GM19467 (cell line): ENCODE measurements at regions not wholly inside any gene's neighbourhood (a gene's known extent, or its start where the extent isn't known, plus 50 kb on each side); places are given as distances from the start of the nearest gene placed in this dataset.
"Not testable (repeated sequence)": the region's sequence is repeated elsewhere in the genome, so short reads cannot be mapped to it uniquely, and the experiment has no call there.

Experiments used
- ATAC-seq: cut with Tn5 transposase; IDR thresholded peaks from one replicate; pipeline ENCODE4 v1.9.1; 2021; ENCODE audit warnings: mild to moderate bottlenecking, moderate library complexity; ENCODE audit not compliant: unreplicated experiment

- ATAC-seq: no peak
These were observed 121.7 kb downstream of the DUSP6 start for GRCh38 chr12:89230376-89231315.

- ATAC-seq: no peak
These were observed 123.8 kb downstream of the DUSP6 start for GRCh38 chr12:89228491-89228890.

GRCh38 chr12:89227774-89228173 is 124.5 kb downstream of the DUSP6 start:
- no peak for ATAC-seq

GRCh38 chr12:89225808-89226411 is 126.4 kb downstream of the DUSP6 start:
- no peak for ATAC-seq

- ATAC-seq: no peak
These were observed 126.9 kb downstream of the DUSP6 start for GRCh38 chr12:89225401-89225800.

- not testable (repeated sequence) for ATAC-seq
These were observed 129.7 kb downstream of the DUSP6 start for GRCh38 chr12:89222580-89222979.

GRCh38 chr12:89217472-89217871 is 134.8 kb downstream of the DUSP6 start:
- ATAC-seq: no peak

- ATAC-seq: no peak
These were observed 135.9 kb downstream of the DUSP6 start for GRCh38 chr12:89216211-89216952.

- ATAC-seq: no peak
These were observed 137.1 kb downstream of the DUSP6 start for GRCh38 chr12:89215196-89215595.

- ATAC-seq: no peak
These were observed 138.6 kb downstream of the DUSP6 start for GRCh38 chr12:89213747-89214146.

GRCh38 chr12:89213139-89213538 is 139.2 kb downstream of the DUSP6 start:
- ATAC-seq: no peak

GRCh38 chr12:89212339-89212771 is 139.9 kb downstream of the DUSP6 start:
- ATAC-seq: no peak

- ATAC-seq: no peak
These were observed 140.8 kb downstream of the DUSP6 start for GRCh38 chr12:89211456-89211855.

GRCh38 chr12:89210277-89210676 is 142.0 kb downstream of the DUSP6 start:
- no peak for ATAC-seq

- no peak for ATAC-seq
These were observed 143.6 kb downstream of the DUSP6 start for GRCh38 chr12:89208661-89209096.

- ATAC-seq: no peak
These were observed 145.9 kb downstream of the DUSP6 start for GRCh38 chr12:89206390-89206789.

GRCh38 chr12:89205517-89205916 is 146.8 kb downstream of the DUSP6 start:
- no peak for ATAC-seq

- ATAC-seq: no peak
These were observed 149.2 kb downstream of the DUSP6 start for GRCh38 chr12:89203144-89203543.

GRCh38 chr12:89200217-89200616 is 152.1 kb downstream of the DUSP6 start:
- no peak for ATAC-seq

GRCh38 chr12:89195470-89195869 is 156.8 kb downstream of the DUSP6 start:
- no peak for ATAC-seq

- no peak for ATAC-seq
These were observed 157.6 kb downstream of the DUSP6 start for GRCh38 chr12:89194683-89195082.
